ENCODE measurements at regions not wholly inside any gene's neighbourhood (a gene's known extent, or its start where the extent isn't known, plus 50 kb on each side); places are given as distances from the start of the nearest gene placed in this dataset.

DNA sequence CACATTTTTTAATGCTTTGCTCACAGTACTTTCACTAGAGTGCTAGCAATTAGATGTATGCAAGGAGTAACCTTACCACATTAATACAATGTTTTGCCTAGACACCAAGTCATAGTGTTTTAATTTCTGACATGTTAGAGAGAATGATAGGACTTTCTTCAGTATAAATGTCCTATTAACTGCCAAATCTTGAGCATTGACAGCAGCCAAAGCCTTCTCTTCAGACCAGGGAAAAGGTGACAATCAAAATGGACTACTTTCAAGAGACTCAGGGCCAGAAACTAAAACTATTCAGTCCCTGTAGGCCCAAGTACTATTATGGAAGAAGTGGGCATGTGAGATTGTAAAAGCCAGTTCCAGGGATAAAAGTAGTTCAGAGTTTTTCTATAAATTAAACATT, 201.4 kb upstream of the PCDH15 start:
- POLR2A ChIA-PET = no interaction called here
- no peak overlapping the region for H3K4me3 ChIP-seq (ENCODE audit: low read depth, low read length)
- no peak for DNase-seq (ENCODE audit: low read depth, low spot score)
- CTCF ChIA-PET = no interaction called here
- TF ChIP-seq, protein P1, sequence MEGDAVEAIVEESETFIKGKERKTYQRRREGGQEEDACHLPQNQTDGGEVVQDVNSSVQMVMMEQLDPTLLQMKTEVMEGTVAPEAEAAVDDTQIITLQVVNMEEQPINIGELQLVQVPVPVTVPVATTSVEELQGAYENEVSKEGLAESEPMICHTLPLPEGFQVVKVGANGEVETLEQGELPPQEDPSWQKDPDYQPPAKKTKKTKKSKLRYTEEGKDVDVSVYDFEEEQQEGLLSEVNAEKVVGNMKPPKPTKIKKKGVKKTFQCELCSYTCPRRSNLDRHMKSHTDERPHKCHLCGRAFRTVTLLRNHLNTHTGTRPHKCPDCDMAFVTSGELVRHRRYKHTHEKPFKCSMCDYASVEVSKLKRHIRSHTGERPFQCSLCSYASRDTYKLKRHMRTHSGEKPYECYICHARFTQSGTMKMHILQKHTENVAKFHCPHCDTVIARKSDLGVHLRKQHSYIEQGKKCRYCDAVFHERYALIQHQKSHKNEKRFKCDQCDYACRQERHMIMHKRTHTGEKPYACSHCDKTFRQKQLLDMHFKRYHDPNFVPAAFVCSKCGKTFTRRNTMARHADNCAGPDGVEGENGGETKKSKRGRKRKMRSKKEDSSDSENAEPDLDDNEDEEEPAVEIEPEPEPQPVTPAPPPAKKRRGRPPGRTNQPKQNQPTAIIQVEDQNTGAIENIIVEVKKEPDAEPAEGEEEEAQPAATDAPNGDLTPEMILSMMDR (IDR thresholded peaks at IDR 0.05; ENCODE audit: insufficient read depth, low read length, missing control alignments) = no peak

DNA sequence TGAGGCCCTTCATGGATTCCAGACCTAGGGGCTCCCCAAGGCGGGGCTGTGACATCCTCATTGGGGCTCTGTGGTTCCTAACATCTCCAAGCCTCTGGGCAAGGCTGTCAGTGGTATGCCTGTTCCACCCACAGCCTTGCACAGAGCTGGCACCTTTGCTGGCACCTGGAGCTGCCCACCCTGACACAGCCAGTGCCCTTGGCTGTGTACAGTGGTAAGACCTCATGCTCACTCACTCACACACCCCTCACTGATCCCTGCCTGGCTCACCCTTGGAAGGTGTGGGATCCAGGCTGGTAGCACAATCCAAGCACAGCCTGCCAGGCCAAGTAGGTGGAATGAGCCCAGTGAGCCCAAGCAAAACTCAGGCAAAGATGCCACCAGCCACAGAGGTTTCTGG, 200.4 kb upstream of the PCDH15 start:
- no peak overlapping the region for H3K4me3 ChIP-seq (ENCODE audit: low read depth, low read length)
- POLR2A ChIA-PET = no interaction called here
- TF ChIP-seq, protein P1 (IDR thresholded peaks at IDR 0.05; ENCODE audit: insufficient read depth, low read length, missing control alignments) = no peak
- DNase-seq (ENCODE audit: low read depth, low spot score) = no peak
- CTCF ChIA-PET = no interaction called here

DNA sequence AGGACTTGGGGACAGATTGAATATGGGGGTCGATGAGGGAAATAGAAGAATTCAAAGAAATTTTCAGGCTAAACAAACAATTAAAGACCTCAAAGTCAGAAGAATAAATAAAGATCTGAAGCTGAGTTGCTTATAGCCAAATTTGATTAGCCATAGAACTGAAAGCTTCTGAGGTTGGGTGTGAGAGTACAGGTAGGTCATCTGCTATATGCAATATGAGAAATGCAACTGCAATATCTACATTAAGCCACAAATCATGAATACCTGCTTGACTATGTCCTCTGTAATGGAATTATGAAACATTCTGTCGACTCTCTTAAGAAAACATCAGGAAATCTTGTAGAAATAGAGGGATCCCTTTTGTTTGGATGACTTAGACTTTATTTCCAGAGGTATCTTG, 192.1 kb upstream of the PCDH15 start:
- H3K4me3 ChIP-seq (ENCODE audit: low read depth, low read length) = no peak overlapping the region
- POLR2A ChIA-PET = no interaction called here
- DNase-seq (ENCODE audit: low read depth, low spot score) = no peak
- TF ChIP-seq, protein P1 (IDR thresholded peaks at IDR 0.05; ENCODE audit: insufficient read depth, low read length, missing control alignments) = no peak
- CTCF ChIA-PET = no interaction called here

DNA sequence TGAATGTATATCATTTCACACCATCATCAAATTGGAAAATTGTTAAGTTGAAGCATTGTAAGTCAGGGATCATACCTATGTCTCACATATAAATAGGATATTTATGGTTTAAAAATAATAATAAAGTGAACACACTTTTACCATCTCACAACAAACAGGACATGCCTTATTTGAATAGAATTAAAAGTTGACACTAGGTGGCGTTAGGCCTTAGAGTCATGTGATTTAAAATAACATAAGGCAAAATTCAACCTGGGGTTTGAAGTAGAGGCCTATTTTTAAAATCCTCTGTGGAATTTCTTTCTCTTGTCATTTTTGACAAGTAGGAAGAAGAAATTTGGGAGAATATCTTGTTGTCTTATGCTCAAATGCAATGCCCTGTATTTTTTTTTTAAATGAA, 184.7 kb upstream of the PCDH15 start:
- no peak overlapping the region for H3K4me3 ChIP-seq (ENCODE audit: low read depth, low read length)
- ChIA-PET POLR2A (no interaction called here), CTCF (no interaction called here)
- no peak for DNase-seq (ENCODE audit: low read depth, low spot score)
- TF ChIP-seq, protein P1 (IDR thresholded peaks at IDR 0.05; ENCODE audit: insufficient read depth, low read length, missing control alignments) = no peak

DNA sequence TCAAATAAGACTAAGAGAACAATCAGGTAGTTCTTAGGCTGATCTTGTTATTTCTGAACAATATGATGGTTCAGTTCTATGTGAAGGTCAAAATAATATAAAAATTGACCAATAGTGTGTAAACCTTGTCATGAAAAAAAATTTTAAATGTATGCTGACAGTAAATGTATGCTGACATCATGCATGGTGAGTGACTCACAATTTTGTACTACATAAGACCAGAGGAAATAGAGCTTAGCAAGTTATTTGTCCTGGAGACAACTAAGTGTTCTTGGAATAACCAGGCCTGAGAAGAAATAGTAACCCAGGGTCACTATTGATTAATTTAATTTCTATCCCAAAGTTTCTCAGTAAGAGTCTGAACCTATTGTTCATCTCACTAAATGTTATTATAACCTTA, 182.2 kb upstream of the PCDH15 start:
- no peak for DNase-seq (ENCODE audit: low read depth, low spot score)
- POLR2A ChIA-PET = no interaction called here
- CTCF ChIA-PET = no interaction called here
- TF ChIP-seq, protein P1 (IDR thresholded peaks at IDR 0.05; ENCODE audit: insufficient read depth, low read length, missing control alignments) = no peak
- no peak overlapping the region for H3K4me3 ChIP-seq (ENCODE audit: low read depth, low read length)

DNA sequence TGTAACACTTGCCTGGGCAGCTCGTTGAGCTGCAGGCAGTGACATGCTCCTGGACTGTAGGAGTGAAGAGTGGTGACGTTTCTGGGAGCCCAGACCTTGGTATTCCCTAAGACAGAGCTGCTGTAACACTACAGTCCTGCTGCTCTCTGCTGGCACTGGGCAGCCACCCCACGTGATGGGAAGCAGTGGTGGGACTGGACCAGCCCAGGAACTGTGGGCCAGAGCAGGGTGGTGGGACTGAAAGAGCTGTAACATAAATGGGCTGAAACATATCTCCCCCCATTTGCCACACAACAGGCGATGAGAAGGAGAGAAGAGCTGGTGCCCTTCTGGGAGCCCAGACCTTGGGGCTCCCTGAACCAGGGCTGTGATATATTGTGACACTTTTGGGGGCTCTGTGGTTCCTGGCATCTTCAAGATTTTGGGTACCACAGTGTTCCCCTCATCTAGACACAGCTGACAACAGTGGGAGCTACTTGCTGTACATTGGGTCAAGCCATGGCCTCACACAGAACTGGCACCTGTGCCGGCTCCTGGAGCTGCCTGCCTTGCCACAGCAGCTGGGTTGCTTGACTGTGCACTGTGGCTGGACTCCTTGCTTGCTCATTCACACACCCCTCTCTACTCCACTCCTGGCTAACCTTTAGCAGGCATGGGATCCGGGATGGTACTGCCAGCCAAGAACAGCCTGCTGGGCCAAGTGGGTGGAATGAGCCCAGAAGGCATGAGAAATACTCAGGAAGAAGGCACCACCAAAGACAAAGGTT, 161.3 kb upstream of the PCDH15 start:
- CTCF ChIA-PET = no interaction called here
- H3K4me3 ChIP-seq (ENCODE audit: low read depth, low read length) = no peak overlapping the region
- TF ChIP-seq, protein P1 (IDR thresholded peaks at IDR 0.05; ENCODE audit: insufficient read depth, low read length, missing control alignments) = no peak
- DNase-seq (ENCODE audit: low read depth, low spot score) = no peak
- POLR2A ChIA-PET = no interaction called here

Data from AG04449 (cell line).